SH-SY5Y (cell line): ENCODE measurements at regions not wholly inside any gene's neighbourhood (a gene's known extent, or its start where the extent isn't known, plus 50 kb on each side); places are given as distances from the start of the nearest gene placed in this dataset.

Experiments
- GATA2 ChIP-seq: IDR thresholded peaks from 2 replicates; pipeline ENCODE4 v1.6.1; 2011; ENCODE audit warnings: mild to moderate bottlenecking, low read depth, low read length
- GATA3 ChIP-seq: IDR thresholded peaks from 2 replicates; pipeline ENCODE4 v1.6.1; 2011; ENCODE audit warnings: low read depth, mild to moderate bottlenecking, low read length, moderate library complexity

GRCh38 chr17:63042256-63042812 lies 76.3 kb downstream of the TANC2 start:
- TF ChIP-seq GATA2 (no peak), GATA3 (no peak)

GRCh38 chr17:63066158-63066813 lies 100.3 kb downstream of the TANC2 start:
- TF ChIP-seq GATA3 (no peak), GATA2 (no peak)

GRCh38 chr17:63069245-63069644 lies 103.2 kb downstream of the TANC2 start:
- no peak for TF ChIP-seq GATA2
- no peak for TF ChIP-seq GATA3

- TF ChIP-seq GATA3 (no peak), GATA2 (no peak)
Observed at GRCh38 chr17:63070031-63070430, 104.0 kb downstream of the TANC2 start.

GRCh38 chr17:63071797-63072196 lies 105.8 kb downstream of the TANC2 start:
- TF ChIP-seq GATA3 (no peak), GATA2 (no peak)

GRCh38 chr17:63075969-63076368 lies 109.9 kb downstream of the TANC2 start:
- no peak for TF ChIP-seq GATA2
- TF ChIP-seq GATA3 = no peak

- no peak for TF ChIP-seq GATA2
- TF ChIP-seq GATA3 = no peak
Observed at GRCh38 chr17:63078707-63079106, 112.7 kb downstream of the TANC2 start.

- TF ChIP-seq GATA3 = no peak
Observed at GRCh38 chr17:63082273-63082861, 116.3 kb downstream of the TANC2 start.

- no peak for TF ChIP-seq GATA3
- TF ChIP-seq GATA2 = no peak; the same call in 1 of the 2 replicates
Observed at GRCh38 chr17:63082952-63083351, 116.9 kb downstream of the TANC2 start.

GRCh38 chr17:63086483-63087185 lies 120.6 kb downstream of the TANC2 start:
- no peak for TF ChIP-seq GATA2
- TF ChIP-seq GATA3 = no peak

- TF ChIP-seq GATA2 = no peak
- TF ChIP-seq GATA3 = no peak
Observed at GRCh38 chr17:63094631-63095030, 128.6 kb downstream of the TANC2 start.

GRCh38 chr17:63095459-63095858 lies 129.4 kb downstream of the TANC2 start:
- TF ChIP-seq GATA2 (no peak), GATA3 (no peak)

GRCh38 chr17:63095879-63096278 lies 129.8 kb downstream of the TANC2 start:
- TF ChIP-seq GATA3 = no peak
- no peak for TF ChIP-seq GATA2

GRCh38 chr17:63096426-63096825 lies 130.4 kb downstream of the TANC2 start:
- no peak for TF ChIP-seq GATA3
- no peak for TF ChIP-seq GATA2

- TF ChIP-seq GATA3 = no peak
Observed at GRCh38 chr17:63099425-63099824, 133.4 kb downstream of the TANC2 start.

GRCh38 chr17:63102034-63102433 lies 136.0 kb downstream of the TANC2 start:
- TF ChIP-seq GATA2 (no peak), GATA3 (no peak)
